GM12878 (cell line): ENCODE measurements at regions not wholly inside any gene's neighbourhood (a gene's known extent, or its start where the extent isn't known, plus 50 kb on each side); places are given as distances from the start of the nearest gene placed in this dataset.

Experiments used
- ATAC-seq: fragments of 200-7000 bp; cut with Tn5 transposase; 3 replicates; pipeline ENCODE4 v1.9.1; 2020; ENCODE audit warnings: mild to moderate bottlenecking, moderate library complexity
- BruUV-seq: library from RNA; stranded (reverse); fragments of 400-500 nt; replicated peaks from 2 replicates; lab custom pipeline; 2021; lab: Mats Ljungman, UMichigan
- CTCF ChIA-PET: fragments of 300-600 bp; sonication (Branson Sonifier 250); formaldehyde crosslinking; extraction: SDS; loops from one replicate; lab custom pipeline; 2021; ENCODE audit warnings: inconsistent platforms; lab: Yijun Ruan, JAX
- POLR2A ChIA-PET: fragments of 350-600 bp; formaldehyde crosslinking; extraction: SDS; loops from one replicate; lab custom pipeline; 2021; ENCODE audit warnings: inconsistent platforms; lab: Charles Lee
- RAD21 ChIA-PET: fragments of 300-600 bp; sonication (Branson Sonifier 250); formaldehyde crosslinking; loops from one replicate; lab custom pipeline; 2023; ENCODE audit warnings: antibody characterized with exemption; ENCODE audit not compliant: unreplicated experiment; lab: Charles Lee
- SMC1A ChIA-PET: fragments of 300-600 bp; sonication (Branson Sonifier 250); formaldehyde crosslinking; loops from one replicate; lab custom pipeline; 2023; ENCODE audit not compliant: unreplicated experiment, uncharacterized antibody; lab: Charles Lee
- DNase-seq: peaks from one replicate; pipeline ENCODE4 v3.0.0-alpha.2; 2011; ENCODE audit warnings: low read depth, low spot score
- FAIRE-seq: peaks from 3 replicates; lab custom pipeline; 2011; peaks lifted over from hg19 to GRCh38; lab: Jason Lieb, UNC
- H2AFZ ChIP-seq: 2 replicates; pipeline ENCODE4 v1.6.0; 2011; ENCODE audit warnings: low read depth, low read length, control low read depth; ENCODE audit not compliant: control insufficient read depth
- H3K27ac ChIP-seq: 2 replicates; pipeline ENCODE4 v1.5.1; 2011; ENCODE audit warnings: control low read depth; ENCODE audit not compliant: control insufficient read depth, insufficient read depth
- H3K27me3 ChIP-seq, 2 experiments: replicated peaks in 1 of 2; 2 replicates each; pipeline versions ENCODE4 v1.6.0 to v1.6.1; 2011; ENCODE audit warnings: low read length in 1 of 2; ENCODE audit not compliant: control insufficient read depth in 2 of 2, insufficient read depth in 2 of 2
- H3K36me3 ChIP-seq, 2 experiments: 2 replicates each; pipeline ENCODE4 v1.5.1; 2011; ENCODE audit warnings: low read length in 1 of 2; ENCODE audit not compliant: control insufficient read depth in 2 of 2, insufficient read depth in 2 of 2
- H3K4me1 ChIP-seq: 2 replicates; pipeline ENCODE4 v1.6.1; 2011; ENCODE audit warnings: mild to moderate bottlenecking, low read length, moderate library complexity, mixed read lengths; ENCODE audit not compliant: control insufficient read depth, insufficient read depth
- H3K4me2 ChIP-seq: 2 replicates; pipeline ENCODE4 v1.6.0; 2011; ENCODE audit warnings: control low read depth; ENCODE audit not compliant: control insufficient read depth, insufficient read depth
- H3K4me3 ChIP-seq: fragments of 200-600 bp; sonication (generic); 2 replicates; pipeline ENCODE4 v1.5.1; 2016
- H3K79me2 ChIP-seq: 2 replicates; pipeline ENCODE4 v1.6.0; 2011; ENCODE audit warnings: low read length; ENCODE audit not compliant: control insufficient read depth, insufficient read depth
- H3K9ac ChIP-seq: 2 replicates; pipeline ENCODE4 v1.8.0; 2011; ENCODE audit warnings: low read length, control low read depth, mixed read lengths; ENCODE audit not compliant: control insufficient read depth, insufficient read depth
- H3K9me3 ChIP-seq: replicated peaks from 3 replicates; pipeline ENCODE4 v1.5.1; 2011; ENCODE audit warnings: mild to moderate bottlenecking, low read length; ENCODE audit not compliant: control insufficient read depth, insufficient read depth
- H4K20me1 ChIP-seq: 2 replicates; pipeline ENCODE4 v1.6.0; 2011; ENCODE audit not compliant: control insufficient read depth, insufficient read depth
- BRCA1 ChIP-seq: IDR thresholded peaks from 2 replicates; pipeline ENCODE4 v1.6.1; 2011; ENCODE audit warnings: low read depth, low read length, improper control_type of control experiment
- CEBPB ChIP-seq, 2 experiments: fragments of 150-350 bp in 1 of 2; IDR thresholded peaks; 2 replicates each; pipeline ENCODE4 v1.6.1; 2012 to 2014; ENCODE audit warnings: low read depth in 2 of 2, low read length in 2 of 2, borderline replicate concordance in 1 of 2, inconsistent platforms in 1 of 2
- CHD1 ChIP-seq: IDR thresholded peaks from 2 replicates; pipeline ENCODE4 v1.6.1; 2012; ENCODE audit warnings: low read depth, low read length, improper control_type of control experiment
- HCFC1 ChIP-seq: fragments of 150-350 bp; IDR thresholded peaks from 2 replicates; pipeline ENCODE4 v1.6.1; 2014; ENCODE audit warnings: low read length
- KLF5 ChIP-seq: fragments of 450-650 bp; IDR thresholded peaks from 2 replicates; pipeline ENCODE4 v1.6.1; 2014; ENCODE audit warnings: mild to moderate bottlenecking; ENCODE audit not compliant: partially characterized antibody
- NBN ChIP-seq: fragments of 450-650 bp; IDR thresholded peaks from 2 replicates; pipeline ENCODE4 v1.6.1; 2016
- NR2C2 ChIP-seq: IDR thresholded peaks from 2 replicates; pipeline ENCODE4 v1.6.1; 2011; ENCODE audit warnings: borderline replicate concordance, low read depth; ENCODE audit not compliant: control insufficient read depth, insufficient read length
- NR2F1 ChIP-seq: fragments of 450-650 bp; conservative IDR thresholded peaks from 2 replicates; pipeline ENCODE4 v1.6.1; 2017; ENCODE audit warnings: mild to moderate bottlenecking
- POLR2A ChIP-seq: IDR thresholded peaks from 2 replicates; pipeline ENCODE4 v1.6.1; 2011; ENCODE audit warnings: low read depth, mild to moderate bottlenecking, low read length
- RBBP5 ChIP-seq: fragments of 200-600 bp; sonication (generic); conservative IDR thresholded peaks from 2 replicates; pipeline ENCODE4 v1.6.1; 2016
- SP1 ChIP-seq: IDR thresholded peaks from one replicate; pipeline ENCODE4 v1.6.1; 2011; ENCODE audit warnings: low read depth, low read length
- ZNF217 ChIP-seq: fragments of 450-650 bp; IDR thresholded peaks from 2 replicates; pipeline ENCODE4 v1.6.1; 2017; ENCODE audit warnings: antibody characterized with exemption, mild to moderate bottlenecking
- ZNF622 ChIP-seq: fragments of 450-650 bp; IDR thresholded peaks from 2 replicates; pipeline ENCODE4 v1.6.1; 2017; ENCODE audit warnings: mild to moderate bottlenecking, inconsistent platforms
- WGBS: methylation state at CpG from one replicate; pipeline ENCODE4 v1.1.6; 2016; ENCODE audit warnings: low lambda C conversion rate; ENCODE audit not compliant: insufficient replicate concordance, insufficient coverage; ENCODE audit errors: missing lambda C conversion rate; 5-methylcytosine and 5-hydroxymethylcytosine counted together
- in situ Hi-C: fragments of 300-500 bp; cut with MboI; formaldehyde crosslinking; loops from 9 replicates; pipeline ENCODE4 v1.14.3; 2018; ENCODE audit warnings: mixed read lengths
- intact Hi-C: fragments of 100-400 bp; cut with micrococcal nuclease; formaldehyde crosslinking; loops from one replicate; pipeline ENCODE4 v1.14.2; 2022; ENCODE audit not compliant: unreplicated experiment
- TF ChIP-seq, protein P1 (sequence below): IDR thresholded peaks from 2 replicates; pipeline ENCODE4 v1.6.1; 2012; ENCODE audit warnings: improper control_type of control experiment, low read depth, low read length; ENCODE audit not compliant: insufficient replicate concordance

DNA sequence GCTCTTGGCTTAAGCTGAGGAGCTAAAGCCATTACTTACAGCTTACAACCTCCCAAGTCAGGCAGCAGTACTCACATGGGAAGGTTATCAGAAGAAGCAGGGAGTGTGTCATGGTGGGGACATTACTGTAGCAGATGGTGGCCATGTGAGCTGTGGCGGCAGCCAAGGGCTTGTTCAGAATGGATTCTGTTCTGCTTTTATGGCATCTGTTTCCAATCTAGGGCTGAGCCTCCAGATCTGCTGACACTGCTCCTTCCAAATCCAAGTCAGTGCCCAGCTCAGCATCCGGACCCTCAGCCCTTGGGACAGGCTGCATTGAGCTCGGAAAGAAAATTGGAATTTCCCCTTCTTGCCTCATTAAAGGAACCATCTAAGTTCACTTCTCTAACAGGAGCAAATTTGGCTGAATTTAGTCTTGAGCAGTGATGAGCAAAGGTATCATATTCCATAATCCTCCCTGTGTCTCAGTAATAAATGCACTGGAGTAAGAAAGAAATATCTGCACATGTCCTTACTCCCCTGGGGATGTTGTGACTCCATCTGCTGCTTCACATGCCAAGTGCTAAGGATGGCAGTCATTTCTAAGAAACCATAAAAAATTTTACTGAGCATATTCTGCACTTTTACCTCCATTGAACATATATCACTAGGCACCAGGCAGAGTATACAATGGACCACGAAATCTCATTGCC is 73.9 kb downstream of the KCTD12 start:
- intact Hi-C loops (no loop called here), in situ Hi-C loops (no loop called here)
- RAD21 ChIA-PET = no interaction called here
- TF ChIP-seq KLF5 = no peak
- no peak for TF ChIP-seq ZNF217
- TF ChIP-seq, protein P1, sequence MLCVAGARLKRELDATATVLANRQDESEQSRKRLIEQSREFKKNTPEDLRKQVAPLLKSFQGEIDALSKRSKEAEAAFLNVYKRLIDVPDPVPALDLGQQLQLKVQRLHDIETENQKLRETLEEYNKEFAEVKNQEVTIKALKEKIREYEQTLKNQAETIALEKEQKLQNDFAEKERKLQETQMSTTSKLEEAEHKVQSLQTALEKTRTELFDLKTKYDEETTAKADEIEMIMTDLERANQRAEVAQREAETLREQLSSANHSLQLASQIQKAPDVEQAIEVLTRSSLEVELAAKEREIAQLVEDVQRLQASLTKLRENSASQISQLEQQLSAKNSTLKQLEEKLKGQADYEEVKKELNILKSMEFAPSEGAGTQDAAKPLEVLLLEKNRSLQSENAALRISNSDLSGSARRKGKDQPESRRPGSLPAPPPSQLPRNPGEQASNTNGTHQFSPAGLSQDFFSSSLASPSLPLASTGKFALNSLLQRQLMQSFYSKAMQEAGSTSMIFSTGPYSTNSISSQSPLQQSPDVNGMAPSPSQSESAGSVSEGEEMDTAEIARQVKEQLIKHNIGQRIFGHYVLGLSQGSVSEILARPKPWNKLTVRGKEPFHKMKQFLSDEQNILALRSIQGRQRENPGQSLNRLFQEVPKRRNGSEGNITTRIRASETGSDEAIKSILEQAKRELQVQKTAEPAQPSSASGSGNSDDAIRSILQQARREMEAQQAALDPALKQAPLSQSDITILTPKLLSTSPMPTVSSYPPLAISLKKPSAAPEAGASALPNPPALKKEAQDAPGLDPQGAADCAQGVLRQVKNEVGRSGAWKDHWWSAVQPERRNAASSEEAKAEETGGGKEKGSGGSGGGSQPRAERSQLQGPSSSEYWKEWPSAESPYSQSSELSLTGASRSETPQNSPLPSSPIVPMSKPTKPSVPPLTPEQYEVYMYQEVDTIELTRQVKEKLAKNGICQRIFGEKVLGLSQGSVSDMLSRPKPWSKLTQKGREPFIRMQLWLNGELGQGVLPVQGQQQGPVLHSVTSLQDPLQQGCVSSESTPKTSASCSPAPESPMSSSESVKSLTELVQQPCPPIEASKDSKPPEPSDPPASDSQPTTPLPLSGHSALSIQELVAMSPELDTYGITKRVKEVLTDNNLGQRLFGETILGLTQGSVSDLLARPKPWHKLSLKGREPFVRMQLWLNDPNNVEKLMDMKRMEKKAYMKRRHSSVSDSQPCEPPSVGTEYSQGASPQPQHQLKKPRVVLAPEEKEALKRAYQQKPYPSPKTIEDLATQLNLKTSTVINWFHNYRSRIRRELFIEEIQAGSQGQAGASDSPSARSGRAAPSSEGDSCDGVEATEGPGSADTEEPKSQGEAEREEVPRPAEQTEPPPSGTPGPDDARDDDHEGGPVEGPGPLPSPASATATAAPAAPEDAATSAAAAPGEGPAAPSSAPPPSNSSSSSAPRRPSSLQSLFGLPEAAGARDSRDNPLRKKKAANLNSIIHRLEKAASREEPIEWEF = no peak
- no peak for TF ChIP-seq ZNF622
- no peak for TF ChIP-seq NR2C2
- TF ChIP-seq NBN = no peak
- no peak for TF ChIP-seq NR2F1
- no peak for TF ChIP-seq CEBPB (IDR thresholded peaks at IDR 0.05; ENCODE audit: borderline replicate concordance in 1 of 2, low read depth in 2 of 2, low read length in 2 of 2)
- TF ChIP-seq SP1 = no peak
- TF ChIP-seq HCFC1 = no peak
- no peak for TF ChIP-seq BRCA1
- TF ChIP-seq POLR2A = no peak
- TF ChIP-seq CHD1 = no peak
- TF ChIP-seq RBBP5 = no peak
- SMC1A ChIA-PET = no interaction called here
- H3K36me3 ChIP-seq = no peaks in the 10 kb centered on the region
- H3K9me3 ChIP-seq = no peaks in the 10 kb centered on the region
- DNase-seq (no peak), ATAC-seq (no peak), FAIRE-seq (no peak)
- no peaks in the 10 kb centered on the region for H3K4me1 ChIP-seq
- BruUV-seq = no TSS peak
- WGBS = 34% methylated on average over 4 of the region's 4 CpGs
- H2AFZ ChIP-seq = no peak overlapping the region
- POLR2A ChIA-PET = no interaction called here
- H4K20me1 ChIP-seq = no peaks in the 10 kb centered on the region
- CTCF ChIA-PET = no interaction called here
- H3K4me3 ChIP-seq = no peak overlapping the region
- no peaks in the 10 kb centered on the region for H3K79me2 ChIP-seq
- no peak overlapping the region for H3K27ac ChIP-seq
- H3K4me2 ChIP-seq = no peak overlapping the region
- H3K9ac ChIP-seq = no peak overlapping the region
- no peaks in the 10 kb centered on the region for H3K27me3 ChIP-seq
